PC-9 (cell line): ENCODE measurements at regions not wholly inside any gene's neighbourhood (a gene's known extent, or its start where the extent isn't known, plus 50 kb on each side); places are given as distances from the start of the nearest gene placed in this dataset.

Experiments used
- BruUV-seq: library from RNA; stranded (reverse); fragments of 400-500 nt; replicated peaks from 2 replicates; lab custom pipeline; 2021; lab: Mats Ljungman, UMichigan
- CTCF ChIA-PET: fragments of 300-600 bp; sonication (Branson Sonifier 250); formaldehyde crosslinking; loops from one replicate; lab custom pipeline; 2022; ENCODE audit warnings: antibody characterized with exemption; lab: Charles Lee
- POLR2A ChIA-PET: fragments of 300-600 bp; sonication (Branson Sonifier 250); formaldehyde crosslinking; loops from one replicate; lab custom pipeline; 2022; ENCODE audit warnings: antibody characterized with exemption; ENCODE audit not compliant: unreplicated experiment; lab: Charles Lee
- DNase-seq, 2 experiments: peaks; one replicate each; pipeline versions ENCODE4 v3.0.0 to v3.0.0-alpha.2; 2015 to 2022; ENCODE audit warnings: mixed read lengths in 1 of 2
- H2AFZ ChIP-seq: fragments of 200-600 bp; sonication (generic); 2 replicates; pipeline ENCODE4 v1.8.1; 2017; ENCODE audit warnings: antibody characterized with exemption
- H3F3A ChIP-seq: fragments of 200-600 bp; sonication (generic); 2 replicates; pipeline ENCODE4 v1.8.1; 2017; ENCODE audit warnings: antibody characterized with exemption, mild to moderate bottlenecking, low read depth; ENCODE audit not compliant: insufficient read depth
- H3K27ac ChIP-seq: fragments of 200-600 bp; sonication (generic); 2 replicates; pipeline ENCODE4 v1.6.1; 2016; ENCODE audit warnings: mixed run types
- H3K27me3 ChIP-seq: fragments of 200-600 bp; sonication (generic); 2 replicates; pipeline ENCODE4 v1.6.1; 2016; ENCODE audit warnings: low read depth, mixed run types; ENCODE audit not compliant: insufficient read depth
- H3K36me3 ChIP-seq: fragments of 200-600 bp; sonication (generic); 2 replicates; pipeline ENCODE4 v1.6.1; 2016; ENCODE audit warnings: low read depth, mixed run types
- H3K4me1 ChIP-seq: fragments of 200-600 bp; sonication (generic); replicated peaks from 2 replicates; pipeline ENCODE4 v1.6.1; 2016; ENCODE audit warnings: mixed run types; ENCODE audit not compliant: insufficient read depth
- H3K4me2 ChIP-seq: fragments of 200-600 bp; sonication (generic); 2 replicates; pipeline ENCODE4 v1.6.1; 2017; ENCODE audit warnings: mixed run types
- H3K4me3 ChIP-seq: fragments of 200-600 bp; sonication (generic); 2 replicates; pipeline ENCODE4 v1.6.1; 2016; ENCODE audit warnings: mixed run types
- H3K79me2 ChIP-seq: fragments of 200-600 bp; sonication (generic); 2 replicates; pipeline ENCODE4 v1.6.1; 2017; ENCODE audit warnings: low read depth, mixed run types
- H3K9me2 ChIP-seq: fragments of 200-600 bp; sonication (generic); 2 replicates; pipeline ENCODE4 v1.8.1; 2017; ENCODE audit warnings: mild to moderate bottlenecking; ENCODE audit not compliant: insufficient read depth
- H3K9me3 ChIP-seq: fragments of 200-600 bp; sonication (generic); 2 replicates; pipeline ENCODE4 v1.8.1; 2016; ENCODE audit warnings: low read depth; ENCODE audit not compliant: insufficient read depth
- H4K20me1 ChIP-seq: fragments of 200-600 bp; sonication (generic); 2 replicates; pipeline ENCODE4 v1.8.1; 2017; ENCODE audit not compliant: insufficient read depth
- CTCF ChIP-seq: fragments of 200-600 bp; sonication (generic); conservative IDR thresholded peaks from 2 replicates; pipeline ENCODE4 v1.6.1; 2017; ENCODE audit warnings: mixed run types, antibody characterized with exemption, mild to moderate bottlenecking, moderate library complexity
- EZH2 ChIP-seq: fragments of 200-600 bp; sonication (generic); IDR thresholded peaks from 2 replicates; pipeline ENCODE4 v1.8.0; 2017; ENCODE audit warnings: antibody characterized with exemption, low read depth
- intact Hi-C: fragments of 100-400 bp; cut with micrococcal nuclease; formaldehyde crosslinking; loops from one replicate; pipeline ENCODE4 v1.10.0; 2022; ENCODE audit not compliant: unreplicated experiment

GRCh38 chr15:93154666-93155065 lies 65.7 kb upstream of the RGMA start:
- ChIA-PET CTCF (no interaction called here), POLR2A (no interaction called here)
- BruUV-seq: no TSS peak
- H3K36me3 ChIP-seq: no peaks in the 10 kb centered on the region
- H3K4me2 ChIP-seq: no peak overlapping the region
- H3K79me2 ChIP-seq: no peaks in the 10 kb centered on the region
- no peaks in the 10 kb centered on the region for H3F3A ChIP-seq
- H3K27me3 ChIP-seq: peaks cover 79% of the 10 kb centered on the region
- no peaks in the 10 kb centered on the region for H3K9me3 ChIP-seq
- H3K9me2 ChIP-seq: no peaks in the 10 kb centered on the region
- no peak overlapping the region for H3K27ac ChIP-seq
- TF ChIP-seq EZH2: no peak
- TF ChIP-seq CTCF: no peak
- no peak for DNase-seq
- H3K4me3 ChIP-seq: no peak overlapping the region
- no peak overlapping the region for H2AFZ ChIP-seq
- no peaks in the 10 kb centered on the region for H4K20me1 ChIP-seq
- H3K4me1 ChIP-seq: no peaks in the 10 kb centered on the region
- intact Hi-C loops: no loop called here

- Histone ChIP-seq H3K79me2 (no peaks in the 10 kb centered on the region), H3K9me2 (no peaks in the 10 kb centered on the region), H3K36me3 (no peaks in the 10 kb centered on the region), H3K4me1 (no peaks in the 10 kb centered on the region), H2AFZ (no peak overlapping the region), H3K4me2 (no peak overlapping the region), H3K27me3 (peaks cover 84% of the 10 kb centered on the region), H3K4me3 (no peak overlapping the region), H4K20me1 (no peaks in the 10 kb centered on the region), H3K9me3 (no peaks in the 10 kb centered on the region), H3F3A (no peaks in the 10 kb centered on the region), H3K27ac (no peak overlapping the region)
- ChIA-PET POLR2A (interaction anchor here (0.7 kb wide), 1 partner anchor 89 kb away, joined by 3 read pairs; no protein-coding TSS in a partner anchor), CTCF (no interaction called here)
- BruUV-seq: no TSS peak
- DNase-seq: no peak
- intact Hi-C loops: no loop called here
- TF ChIP-seq CTCF (no peak), EZH2 (no peak)
Observed at GRCh38 chr15:93152951-93153350, 63.9 kb upstream of the RGMA start.

GRCh38 chr15:93152360-93152759 lies 63.3 kb upstream of the RGMA start:
- Histone ChIP-seq H3K36me3 (no peaks in the 10 kb centered on the region), H3K9me2 (no peaks in the 10 kb centered on the region), H3K9me3 (no peaks in the 10 kb centered on the region), H3K27ac (no peak overlapping the region), H3F3A (no peaks in the 10 kb centered on the region), H3K4me3 (no peak overlapping the region), H2AFZ (no peak overlapping the region), H4K20me1 (no peaks in the 10 kb centered on the region), H3K4me2 (no peak overlapping the region), H3K27me3 (peaks cover 78% of the 10 kb centered on the region), H3K79me2 (no peaks in the 10 kb centered on the region), H3K4me1 (no peaks in the 10 kb centered on the region)
- no TSS peak for BruUV-seq
- no peak for TF ChIP-seq EZH2
- no peak for TF ChIP-seq CTCF
- ChIA-PET POLR2A (interaction anchor here (0.7 kb wide), 1 partner anchor 89 kb away, joined by 3 read pairs; no protein-coding TSS in a partner anchor), CTCF (no interaction called here)
- intact Hi-C loops: no loop called here
- DNase-seq: no peak
